ENCODE measurements at regions not wholly inside any gene's neighbourhood (a gene's known extent, or its start where the extent isn't known, plus 50 kb on each side); places are given as distances from the start of the nearest gene placed in this dataset.
"Not testable (repeated sequence)": the region's sequence is repeated elsewhere in the genome, so short reads cannot be mapped to it uniquely, and the experiment has no call there.

GRCh38 chr4:141329174-141329569, 108.5 kb downstream of the ZNF330 start:
- Histone ChIP-seq H3K27me3 (ENCODE audit: control insufficient read depth in 3 of 3, insufficient read depth in 3 of 3, low read length in 2 of 3) (no peaks in the 10 kb centered on the region), H3K9me3 (ENCODE audit: control insufficient read depth in 4 of 4, insufficient read depth in 3 of 4, low read length in 3 of 4) (no peaks in the 10 kb centered on the region), H3K4me1 (ENCODE audit: control insufficient read depth in 5 of 5, insufficient read depth in 5 of 5, low read length in 5 of 5) (peaks cover 0 to 20% (median 0%) of the 10 kb centered on the region in 5 donors), H3K36me3 (ENCODE audit: control insufficient read depth in 4 of 4, insufficient read depth in 4 of 4, low read length in 4 of 4) (no peaks in the 10 kb centered on the region), H3K9ac (ENCODE audit: insufficient read depth in 1 of 2, low read length in 2 of 2) (no peak overlapping the region), H3K27ac (ENCODE audit: low read depth in 1 of 2, low read length in 1 of 2) (no peak overlapping the region), H3K4me3 (no peak overlapping the region)
- WGBS, 2 donors = 32 to 46% methylated on average over 3 of the region's 3 CpGs
- ATAC-seq (ENCODE audit: insufficient read depth, low FRiP score) = no peak
- TF ChIP-seq, protein P1, sequence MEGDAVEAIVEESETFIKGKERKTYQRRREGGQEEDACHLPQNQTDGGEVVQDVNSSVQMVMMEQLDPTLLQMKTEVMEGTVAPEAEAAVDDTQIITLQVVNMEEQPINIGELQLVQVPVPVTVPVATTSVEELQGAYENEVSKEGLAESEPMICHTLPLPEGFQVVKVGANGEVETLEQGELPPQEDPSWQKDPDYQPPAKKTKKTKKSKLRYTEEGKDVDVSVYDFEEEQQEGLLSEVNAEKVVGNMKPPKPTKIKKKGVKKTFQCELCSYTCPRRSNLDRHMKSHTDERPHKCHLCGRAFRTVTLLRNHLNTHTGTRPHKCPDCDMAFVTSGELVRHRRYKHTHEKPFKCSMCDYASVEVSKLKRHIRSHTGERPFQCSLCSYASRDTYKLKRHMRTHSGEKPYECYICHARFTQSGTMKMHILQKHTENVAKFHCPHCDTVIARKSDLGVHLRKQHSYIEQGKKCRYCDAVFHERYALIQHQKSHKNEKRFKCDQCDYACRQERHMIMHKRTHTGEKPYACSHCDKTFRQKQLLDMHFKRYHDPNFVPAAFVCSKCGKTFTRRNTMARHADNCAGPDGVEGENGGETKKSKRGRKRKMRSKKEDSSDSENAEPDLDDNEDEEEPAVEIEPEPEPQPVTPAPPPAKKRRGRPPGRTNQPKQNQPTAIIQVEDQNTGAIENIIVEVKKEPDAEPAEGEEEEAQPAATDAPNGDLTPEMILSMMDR (IDR thresholded peaks at IDR 0.05; ENCODE audit: control extremely low read depth, extremely low read depth) = no peak
- DNase-seq = peak in 2 of 3 donors; percentile 40 to 72

DNA sequence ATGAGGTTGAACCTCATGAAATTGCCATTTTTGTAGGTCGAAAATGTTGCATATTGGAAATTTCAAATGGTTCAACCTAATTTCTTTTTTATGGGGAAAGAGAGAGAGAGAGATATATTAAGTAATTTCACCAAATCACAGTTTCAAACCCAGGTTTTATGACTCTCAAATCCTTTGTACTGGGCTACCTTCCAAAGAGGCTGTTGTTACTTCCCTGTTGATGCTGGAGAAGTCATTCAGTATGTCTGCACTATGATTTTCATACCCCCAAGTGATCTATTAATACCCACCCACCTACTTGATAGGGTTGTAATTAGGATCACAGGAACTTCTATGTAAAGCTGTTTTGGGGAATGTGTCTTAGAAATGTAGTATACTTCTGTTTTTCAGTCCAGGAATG, 109.9 kb downstream of the ZNF330 start:
- TF ChIP-seq, protein P1 (IDR thresholded peaks at IDR 0.05; ENCODE audit: control extremely low read depth, extremely low read depth) = no peak
- H3K27ac ChIP-seq (ENCODE audit: low read depth in 1 of 2, low read length in 1 of 2) = no peak overlapping the region
- WGBS, 2 donors = 82 to 97% methylated on average over 1 of the region's 1 CpG
- no peak overlapping the region for H3K9ac ChIP-seq (ENCODE audit: insufficient read depth in 1 of 2, low read length in 2 of 2)
- no peak overlapping the region for H3K4me3 ChIP-seq
- H3K9me3 ChIP-seq (ENCODE audit: control insufficient read depth in 4 of 4, insufficient read depth in 3 of 4, low read length in 3 of 4) = no peaks in the 10 kb centered on the region
- no peaks in the 10 kb centered on the region for H3K27me3 ChIP-seq (ENCODE audit: control insufficient read depth in 3 of 3, insufficient read depth in 3 of 3, low read length in 2 of 3)
- no peak for DNase-seq
- ATAC-seq (ENCODE audit: insufficient read depth, low FRiP score) = no peak
- H3K36me3 ChIP-seq (ENCODE audit: control insufficient read depth in 4 of 4, insufficient read depth in 4 of 4, low read length in 4 of 4) = no peaks in the 10 kb centered on the region
- peaks cover 0 to 21% (median 0%) of the 10 kb centered on the region in 5 donors for H3K4me1 ChIP-seq (ENCODE audit: control insufficient read depth in 5 of 5, insufficient read depth in 5 of 5, low read length in 5 of 5)

- Histone ChIP-seq H3K4me1 (ENCODE audit: control insufficient read depth in 5 of 5, insufficient read depth in 5 of 5, low read length in 5 of 5) (peaks cover 0 to 21% (median 0%) of the 10 kb centered on the region in 5 donors), H3K4me3 (no peak overlapping the region), H3K36me3 (ENCODE audit: control insufficient read depth in 4 of 4, insufficient read depth in 4 of 4, low read length in 4 of 4) (no peaks in the 10 kb centered on the region), H3K9ac (ENCODE audit: insufficient read depth in 1 of 2, low read length in 2 of 2) (no peak overlapping the region), H3K9me3 (ENCODE audit: control insufficient read depth in 4 of 4, insufficient read depth in 3 of 4, low read length in 3 of 4) (no peaks in the 10 kb centered on the region), H3K27ac (ENCODE audit: low read depth in 1 of 2, low read length in 1 of 2) (no peak overlapping the region), H3K27me3 (ENCODE audit: control insufficient read depth in 3 of 3, insufficient read depth in 3 of 3, low read length in 2 of 3) (no peaks in the 10 kb centered on the region)
- ATAC-seq (ENCODE audit: insufficient read depth, low FRiP score) (no peak), DNase-seq (no peak)
- TF ChIP-seq, protein P1 (IDR thresholded peaks at IDR 0.05; ENCODE audit: control extremely low read depth, extremely low read depth) = no peak
- 88 to 96% methylated on average over 14 of the region's 14 CpGs for WGBS, 2 donors
Observed at GRCh38 chr4:141331534-141332358, 111.1 kb downstream of the ZNF330 start.

GRCh38 chr4:141332359-141333181, 111.9 kb downstream of the ZNF330 start:
- H3K36me3 ChIP-seq (ENCODE audit: control insufficient read depth in 4 of 4, insufficient read depth in 4 of 4, low read length in 4 of 4); H3K4me3 ChIP-seq; H3K27me3 ChIP-seq (ENCODE audit: control insufficient read depth in 3 of 3, insufficient read depth in 3 of 3, low read length in 2 of 3); H3K27ac ChIP-seq (ENCODE audit: low read depth in 1 of 2, low read length in 1 of 2); ATAC-seq (ENCODE audit: insufficient read depth, low FRiP score); DNase-seq; H3K9ac ChIP-seq (ENCODE audit: insufficient read depth in 1 of 2, low read length in 2 of 2); H3K9me3 ChIP-seq (ENCODE audit: control insufficient read depth in 4 of 4, insufficient read depth in 3 of 4, low read length in 3 of 4): not testable (repeated sequence)
- peaks cover 0 to 21% (median 0%) of the 10 kb centered on the region in 5 donors for H3K4me1 ChIP-seq (ENCODE audit: control insufficient read depth in 5 of 5, insufficient read depth in 5 of 5, low read length in 5 of 5)
- 69 to 83% methylated on average over 32 to 33 of the region's 33 CpGs for whole genome bisulfite sequencing, 2 donors

GRCh38 chr4:141333456-141334230, 112.9 kb downstream of the ZNF330 start:
- ATAC-seq (ENCODE audit: insufficient read depth, low FRiP score) = peak; percentile 38

More at GRCh38 chr4:141333456-141334230, 112.9 kb downstream of the ZNF330 start:
- not testable (repeated sequence) for H3K9ac ChIP-seq (ENCODE audit: insufficient read depth in 1 of 2, low read length in 2 of 2); H3K27me3 ChIP-seq (ENCODE audit: control insufficient read depth in 3 of 3, insufficient read depth in 3 of 3, low read length in 2 of 3); H3K9me3 ChIP-seq (ENCODE audit: control insufficient read depth in 4 of 4, insufficient read depth in 3 of 4, low read length in 3 of 4); H3K36me3 ChIP-seq (ENCODE audit: control insufficient read depth in 4 of 4, insufficient read depth in 4 of 4, low read length in 4 of 4); H3K4me3 ChIP-seq; H3K27ac ChIP-seq (ENCODE audit: low read depth in 1 of 2, low read length in 1 of 2)
- 20 to 43% methylated on average over 14 to 24 of the region's 24 CpGs for WGBS, 2 donors
- peaks cover 0 to 19% (median 0%) of the 10 kb centered on the region in 5 donors for H3K4me1 ChIP-seq (ENCODE audit: control insufficient read depth in 5 of 5, insufficient read depth in 5 of 5, low read length in 5 of 5)
- DNase-seq = peak; percentile 42 to 67 (median 57)

Data from lung (tissue), 11 donors.